Thyroid gland (tissue), 4 donors: ENCODE measurements at regions not wholly inside any gene's neighbourhood (a gene's known extent, or its start where the extent isn't known, plus 50 kb on each side); places are given as distances from the start of the nearest gene placed in this dataset.

Experiments used
- POLR2A ChIP-seq, 2 donors: fragments of 450-650 bp; IDR thresholded peaks; one replicate each; pipeline ENCODE4 v1.6.1; 2017; ENCODE audit warnings: antibody characterized with exemption in 2 of 2, mild to moderate bottlenecking in 2 of 2, moderate library complexity in 1 of 2
- TF ChIP-seq, protein P1 (sequence below), 6 experiments: fragments of 200-600 bp in 3 of 6; fragments of 450-650 bp in 3 of 6; sonication (generic) in 3 of 6; IDR thresholded peaks; one replicate each; pipeline ENCODE4 v1.5.1; 2016 to 2019; ENCODE audit warnings: antibody characterized with exemption in 6 of 6, mild to moderate bottlenecking in 2 of 6, inconsistent platforms in 1 of 6, moderate library complexity in 1 of 6

GRCh38 chr10:36209480-36209879, 567.4 kb upstream of the FZD8 start:
- TF ChIP-seq POLR2A (IDR thresholded peaks at IDR 0.05), result no peak
- TF ChIP-seq, protein P1, sequence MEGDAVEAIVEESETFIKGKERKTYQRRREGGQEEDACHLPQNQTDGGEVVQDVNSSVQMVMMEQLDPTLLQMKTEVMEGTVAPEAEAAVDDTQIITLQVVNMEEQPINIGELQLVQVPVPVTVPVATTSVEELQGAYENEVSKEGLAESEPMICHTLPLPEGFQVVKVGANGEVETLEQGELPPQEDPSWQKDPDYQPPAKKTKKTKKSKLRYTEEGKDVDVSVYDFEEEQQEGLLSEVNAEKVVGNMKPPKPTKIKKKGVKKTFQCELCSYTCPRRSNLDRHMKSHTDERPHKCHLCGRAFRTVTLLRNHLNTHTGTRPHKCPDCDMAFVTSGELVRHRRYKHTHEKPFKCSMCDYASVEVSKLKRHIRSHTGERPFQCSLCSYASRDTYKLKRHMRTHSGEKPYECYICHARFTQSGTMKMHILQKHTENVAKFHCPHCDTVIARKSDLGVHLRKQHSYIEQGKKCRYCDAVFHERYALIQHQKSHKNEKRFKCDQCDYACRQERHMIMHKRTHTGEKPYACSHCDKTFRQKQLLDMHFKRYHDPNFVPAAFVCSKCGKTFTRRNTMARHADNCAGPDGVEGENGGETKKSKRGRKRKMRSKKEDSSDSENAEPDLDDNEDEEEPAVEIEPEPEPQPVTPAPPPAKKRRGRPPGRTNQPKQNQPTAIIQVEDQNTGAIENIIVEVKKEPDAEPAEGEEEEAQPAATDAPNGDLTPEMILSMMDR (IDR thresholded peaks at IDR 0.05), result no peak
